ENCODE measurements at regions not wholly inside any gene's neighbourhood (a gene's known extent, or its start where the extent isn't known, plus 50 kb on each side); places are given as distances from the start of the nearest gene placed in this dataset.

DNA sequence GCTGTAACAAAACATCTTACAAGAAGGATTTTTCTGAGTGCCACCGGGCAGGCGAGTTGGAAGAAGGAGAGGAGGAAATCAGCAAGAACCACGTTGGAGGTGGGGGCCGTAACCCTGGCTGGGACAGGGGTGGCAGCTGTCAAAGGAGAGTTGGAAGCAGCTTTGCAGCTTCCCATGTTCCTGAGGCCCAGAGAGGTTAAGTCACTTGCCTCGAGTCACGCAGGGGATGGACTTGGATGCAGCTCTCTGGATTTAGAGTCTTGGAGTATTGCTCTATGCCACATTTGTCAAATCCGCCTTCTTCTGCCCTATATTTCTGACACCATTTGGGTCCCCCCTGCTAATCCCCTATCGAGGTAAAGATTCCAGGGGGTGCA is 83.0 kb upstream of the CIBAR2 start:
- TF ChIP-seq, protein P1, sequence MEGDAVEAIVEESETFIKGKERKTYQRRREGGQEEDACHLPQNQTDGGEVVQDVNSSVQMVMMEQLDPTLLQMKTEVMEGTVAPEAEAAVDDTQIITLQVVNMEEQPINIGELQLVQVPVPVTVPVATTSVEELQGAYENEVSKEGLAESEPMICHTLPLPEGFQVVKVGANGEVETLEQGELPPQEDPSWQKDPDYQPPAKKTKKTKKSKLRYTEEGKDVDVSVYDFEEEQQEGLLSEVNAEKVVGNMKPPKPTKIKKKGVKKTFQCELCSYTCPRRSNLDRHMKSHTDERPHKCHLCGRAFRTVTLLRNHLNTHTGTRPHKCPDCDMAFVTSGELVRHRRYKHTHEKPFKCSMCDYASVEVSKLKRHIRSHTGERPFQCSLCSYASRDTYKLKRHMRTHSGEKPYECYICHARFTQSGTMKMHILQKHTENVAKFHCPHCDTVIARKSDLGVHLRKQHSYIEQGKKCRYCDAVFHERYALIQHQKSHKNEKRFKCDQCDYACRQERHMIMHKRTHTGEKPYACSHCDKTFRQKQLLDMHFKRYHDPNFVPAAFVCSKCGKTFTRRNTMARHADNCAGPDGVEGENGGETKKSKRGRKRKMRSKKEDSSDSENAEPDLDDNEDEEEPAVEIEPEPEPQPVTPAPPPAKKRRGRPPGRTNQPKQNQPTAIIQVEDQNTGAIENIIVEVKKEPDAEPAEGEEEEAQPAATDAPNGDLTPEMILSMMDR (IDR thresholded peaks at IDR 0.05): no peak
- no peak for TF ChIP-seq POLR2A (IDR thresholded peaks at IDR 0.05)

Data from thyroid gland (tissue), 4 donors.